KMS-11 (cell line): ENCODE measurements at regions not wholly inside any gene's neighbourhood (a gene's known extent, or its start where the extent isn't known, plus 50 kb on each side); places are given as distances from the start of the nearest gene placed in this dataset.

Experiments used
- H2AFZ ChIP-seq: fragments of 200-600 bp; sonication (generic); 2 replicates; pipeline ENCODE4 v1.6.1; 2016; ENCODE audit warnings: antibody characterized with exemption, mixed run types, low read depth
- H3K27ac ChIP-seq: fragments of 200-600 bp; sonication (generic); 2 replicates; pipeline ENCODE4 v1.6.1; 2016; ENCODE audit warnings: mild to moderate bottlenecking, mixed run types
- H3K27me3 ChIP-seq: fragments of 200-600 bp; sonication (generic); 2 replicates; pipeline ENCODE4 v1.6.1; 2017; ENCODE audit warnings: mild to moderate bottlenecking, low read depth, mixed run types, moderate library complexity; ENCODE audit not compliant: insufficient read depth
- H3K36me3 ChIP-seq: fragments of 200-600 bp; sonication (generic); 2 replicates; pipeline ENCODE4 v1.6.1; 2017; ENCODE audit warnings: mild to moderate bottlenecking, mixed run types; ENCODE audit not compliant: insufficient read depth
- H3K4me1 ChIP-seq: fragments of 200-600 bp; sonication (generic); 2 replicates; pipeline ENCODE4 v1.6.1; 2016; ENCODE audit warnings: mild to moderate bottlenecking, low read depth, mixed run types; ENCODE audit not compliant: poor library complexity, severe bottlenecking
- H3K4me2 ChIP-seq: fragments of 200-600 bp; sonication (generic); 2 replicates; pipeline ENCODE4 v1.7.0; 2016; ENCODE audit warnings: mild to moderate bottlenecking, mixed run types
- H3K4me3 ChIP-seq: fragments of 200-600 bp; sonication (generic); IDR thresholded peaks from 2 replicates; pipeline ENCODE4 v1.6.1; 2017; ENCODE audit warnings: low read depth, low read length, mixed read lengths; ENCODE audit not compliant: insufficient read depth
- H3K79me2 ChIP-seq: fragments of 200-600 bp; sonication (generic); 2 replicates; pipeline ENCODE4 v1.6.1; 2016; ENCODE audit warnings: low read depth, mixed run types; ENCODE audit not compliant: insufficient read depth
- H3K9ac ChIP-seq: fragments of 200-600 bp; sonication (generic); 2 replicates; pipeline ENCODE4 v1.6.1; 2016; ENCODE audit warnings: mild to moderate bottlenecking, mixed run types
- H4K20me1 ChIP-seq: fragments of 200-600 bp; sonication (generic); 2 replicates; pipeline ENCODE4 v1.6.1; 2016; ENCODE audit warnings: mild to moderate bottlenecking, mixed run types; ENCODE audit not compliant: insufficient read depth
- TF ChIP-seq, protein P1 (sequence below): fragments of 200-600 bp; sonication (generic); conservative IDR thresholded peaks from 2 replicates; pipeline ENCODE4 v1.6.1; 2017; ENCODE audit warnings: low read depth, mild to moderate bottlenecking, antibody characterized with exemption, low read length, moderate library complexity, mixed read lengths

DNA sequence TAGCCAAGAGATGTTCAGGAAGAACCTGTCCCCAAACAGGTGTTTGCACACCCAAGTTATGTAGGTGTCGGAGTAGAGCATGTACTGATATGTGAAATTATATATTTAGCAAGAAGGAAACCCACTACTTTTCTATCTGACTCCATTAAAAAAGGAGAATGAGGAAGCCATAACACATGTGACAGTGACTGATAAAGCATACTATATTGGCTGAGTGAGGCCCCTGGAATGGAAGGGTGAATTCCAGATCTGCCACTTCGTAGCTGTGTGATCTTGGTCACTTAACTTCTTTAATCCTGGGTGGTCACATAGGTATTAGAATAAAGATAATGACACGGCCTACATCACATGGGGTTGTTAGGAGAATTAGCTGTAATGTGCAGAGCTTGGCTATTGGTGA is 116.0 kb upstream of the MAN2A1 start:
- TF ChIP-seq, protein P1, sequence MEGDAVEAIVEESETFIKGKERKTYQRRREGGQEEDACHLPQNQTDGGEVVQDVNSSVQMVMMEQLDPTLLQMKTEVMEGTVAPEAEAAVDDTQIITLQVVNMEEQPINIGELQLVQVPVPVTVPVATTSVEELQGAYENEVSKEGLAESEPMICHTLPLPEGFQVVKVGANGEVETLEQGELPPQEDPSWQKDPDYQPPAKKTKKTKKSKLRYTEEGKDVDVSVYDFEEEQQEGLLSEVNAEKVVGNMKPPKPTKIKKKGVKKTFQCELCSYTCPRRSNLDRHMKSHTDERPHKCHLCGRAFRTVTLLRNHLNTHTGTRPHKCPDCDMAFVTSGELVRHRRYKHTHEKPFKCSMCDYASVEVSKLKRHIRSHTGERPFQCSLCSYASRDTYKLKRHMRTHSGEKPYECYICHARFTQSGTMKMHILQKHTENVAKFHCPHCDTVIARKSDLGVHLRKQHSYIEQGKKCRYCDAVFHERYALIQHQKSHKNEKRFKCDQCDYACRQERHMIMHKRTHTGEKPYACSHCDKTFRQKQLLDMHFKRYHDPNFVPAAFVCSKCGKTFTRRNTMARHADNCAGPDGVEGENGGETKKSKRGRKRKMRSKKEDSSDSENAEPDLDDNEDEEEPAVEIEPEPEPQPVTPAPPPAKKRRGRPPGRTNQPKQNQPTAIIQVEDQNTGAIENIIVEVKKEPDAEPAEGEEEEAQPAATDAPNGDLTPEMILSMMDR, result no peak
- H3K36me3 ChIP-seq, result no peaks in the 10 kb centered on the region

DNA sequence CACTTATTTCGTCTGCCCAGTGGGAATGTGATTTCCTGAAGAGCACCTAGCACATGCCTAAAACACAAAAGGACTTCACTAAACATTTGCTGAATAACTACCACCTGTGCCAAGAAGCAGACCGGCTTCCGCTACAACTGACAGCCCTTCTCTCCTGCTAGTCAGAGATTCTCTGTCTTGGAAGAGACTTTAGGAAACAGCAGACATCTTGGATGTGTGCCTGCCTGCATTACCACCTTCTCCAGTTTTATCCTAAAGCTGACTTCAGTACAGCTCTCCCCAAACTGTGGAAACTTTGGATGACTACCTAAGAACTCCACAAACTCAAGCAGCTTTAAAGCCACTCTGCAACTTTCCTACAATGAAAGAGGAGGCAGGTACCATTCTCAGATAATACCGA is 116.5 kb upstream of the MAN2A1 start:
- Histone ChIP-seq H3K27me3 (no peaks in the 10 kb centered on the region), H3K79me2 (no peaks in the 10 kb centered on the region), H3K9ac (no peak overlapping the region), H3K27ac (no peak overlapping the region), H3K4me3 (no peak overlapping the region), H3K36me3 (no peaks in the 10 kb centered on the region), H2AFZ (no peak overlapping the region), H3K4me1 (no peaks in the 10 kb centered on the region), H4K20me1 (no peaks in the 10 kb centered on the region), H3K4me2 (no peak overlapping the region)
- TF ChIP-seq, protein P1, result no peak

More for the DNA sequence above, 116.0 kb upstream of the MAN2A1 start:
- H4K20me1 ChIP-seq, result no peaks in the 10 kb centered on the region
- H2AFZ ChIP-seq, result no peak overlapping the region
- H3K27me3 ChIP-seq, result no peaks in the 10 kb centered on the region
- no peak overlapping the region for H3K9ac ChIP-seq
- no peaks in the 10 kb centered on the region for H3K79me2 ChIP-seq
- H3K4me2 ChIP-seq, result no peak overlapping the region
- no peak overlapping the region for H3K4me3 ChIP-seq
- no peaks in the 10 kb centered on the region for H3K4me1 ChIP-seq
- H3K27ac ChIP-seq, result no peak overlapping the region

- H3K9ac ChIP-seq, result no peak overlapping the region
- no peak overlapping the region for H3K27ac ChIP-seq
- no peak overlapping the region for H3K4me3 ChIP-seq
- H4K20me1 ChIP-seq, result no peaks in the 10 kb centered on the region
- no peaks in the 10 kb centered on the region for H3K4me1 ChIP-seq
- no peaks in the 10 kb centered on the region for H3K36me3 ChIP-seq
- H3K79me2 ChIP-seq, result no peaks in the 10 kb centered on the region
- H2AFZ ChIP-seq, result no peak overlapping the region
- no peaks in the 10 kb centered on the region for H3K27me3 ChIP-seq
- H3K4me2 ChIP-seq, result no peak overlapping the region
- TF ChIP-seq, protein P1, result no peak
Observed at GRCh38 chr5:109571785-109572184, 117.9 kb upstream of the MAN2A1 start.

DNA sequence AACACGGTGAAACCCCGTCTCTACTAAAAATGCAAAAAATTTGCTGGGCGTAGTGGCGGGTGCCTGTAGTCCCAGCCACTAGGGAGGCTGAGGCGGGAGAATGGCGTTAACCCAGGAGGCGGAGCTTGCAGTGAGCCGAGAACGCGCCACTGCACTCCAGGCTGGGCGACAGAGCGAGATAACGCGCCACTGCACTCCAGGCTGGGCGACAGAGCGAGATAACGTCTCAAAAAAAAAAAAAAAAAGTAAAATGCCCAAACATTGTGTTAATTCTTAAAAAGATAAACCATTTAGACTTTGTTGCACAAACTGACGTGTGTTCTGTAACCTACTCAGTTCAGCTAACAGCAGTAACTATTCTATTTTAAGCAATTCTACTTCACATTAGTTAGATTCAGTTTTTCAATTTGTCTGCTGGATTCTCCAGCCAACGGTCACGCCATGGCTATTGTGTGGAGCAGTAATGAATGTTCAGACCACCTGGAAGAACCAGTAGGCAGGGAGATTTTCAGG is 119.3 kb upstream of the MAN2A1 start:
- Histone ChIP-seq H3K9ac (no peak overlapping the region), H2AFZ (no peak overlapping the region), H3K79me2 (no peaks in the 10 kb centered on the region), H3K4me1 (no peaks in the 10 kb centered on the region), H3K27ac (no peak overlapping the region), H3K36me3 (no peaks in the 10 kb centered on the region), H3K4me3 (no peak overlapping the region), H3K27me3 (no peaks in the 10 kb centered on the region), H4K20me1 (no peaks in the 10 kb centered on the region), H3K4me2 (no peak overlapping the region)
- TF ChIP-seq, protein P1, result no peak
